ENCODE measurements at regions not wholly inside any gene's neighbourhood (a gene's known extent, or its start where the extent isn't known, plus 50 kb on each side); places are given as distances from the start of the nearest gene placed in this dataset.

- POLR2A ChIA-PET (ENCODE audit: unreplicated experiment): no interaction called here
- H3K79me2 ChIP-seq (ENCODE audit: low read depth): no peaks in the 10 kb centered on the region
- DNase-seq: no peak
- CTCF ChIA-PET: no interaction called here
- H3K27me3 ChIP-seq (ENCODE audit: insufficient read depth, low read depth): no peaks in the 10 kb centered on the region
- no peaks in the 10 kb centered on the region for H4K20me1 ChIP-seq (ENCODE audit: insufficient read depth)
- H3K4me1 ChIP-seq (replicated peaks; ENCODE audit: insufficient read depth): no peaks in the 10 kb centered on the region
- H3K27ac ChIP-seq: no peak overlapping the region
- BruUV-seq (replicated peaks): no TSS peak
- H3K4me2 ChIP-seq: no peak overlapping the region
- H3K4me3 ChIP-seq: no peak overlapping the region
- H3F3A ChIP-seq (ENCODE audit: insufficient read depth, low read depth): no peaks in the 10 kb centered on the region
- H2AFZ ChIP-seq: no peak overlapping the region
- intact Hi-C loops (cut with micrococcal nuclease; ENCODE audit: unreplicated experiment): no loop called here
- no peaks in the 10 kb centered on the region for H3K9me3 ChIP-seq (ENCODE audit: insufficient read depth, low read depth)
- no peak for TF ChIP-seq EZH2 (IDR thresholded peaks at IDR 0.05; ENCODE audit: low read depth)
- TF ChIP-seq CTCF (conservative IDR thresholded peaks at IDR 0.05): 0 out of 2 replicates have a peak, but pooled peaks have one; percentile 31
- no peaks in the 10 kb centered on the region for H3K36me3 ChIP-seq (ENCODE audit: low read depth)
- no peaks in the 10 kb centered on the region for H3K9me2 ChIP-seq (ENCODE audit: insufficient read depth)
These were observed 133.7 kb downstream of the PRELID2 start for GRCh38 chr5:145701404-145701803.

- TF ChIP-seq CTCF (conservative IDR thresholded peaks at IDR 0.05): no peak
- no peak for TF ChIP-seq EZH2 (IDR thresholded peaks at IDR 0.05; ENCODE audit: low read depth)
- no peaks in the 10 kb centered on the region for H3K36me3 ChIP-seq (ENCODE audit: low read depth)
- no peak overlapping the region for H3K4me2 ChIP-seq
- no peaks in the 10 kb centered on the region for H3K9me3 ChIP-seq (ENCODE audit: insufficient read depth, low read depth)
- H3F3A ChIP-seq (ENCODE audit: insufficient read depth, low read depth): no peaks in the 10 kb centered on the region
- no peak overlapping the region for H3K27ac ChIP-seq
- H3K9me2 ChIP-seq (ENCODE audit: insufficient read depth): no peaks in the 10 kb centered on the region
- no peaks in the 10 kb centered on the region for H3K4me1 ChIP-seq (replicated peaks; ENCODE audit: insufficient read depth)
- no peak overlapping the region for H2AFZ ChIP-seq
- DNase-seq: no peak
- H3K4me3 ChIP-seq: no peak overlapping the region
- ChIA-PET POLR2A (ENCODE audit: unreplicated experiment) (no interaction called here), CTCF (no interaction called here)
- H3K79me2 ChIP-seq (ENCODE audit: low read depth): no peaks in the 10 kb centered on the region
- no TSS peak for BruUV-seq (replicated peaks)
- H3K27me3 ChIP-seq (ENCODE audit: insufficient read depth, low read depth): no peaks in the 10 kb centered on the region
- H4K20me1 ChIP-seq (ENCODE audit: insufficient read depth): no peaks in the 10 kb centered on the region
- intact Hi-C loops (cut with micrococcal nuclease; ENCODE audit: unreplicated experiment): no loop called here
These were observed 135.3 kb downstream of the PRELID2 start for GRCh38 chr5:145699846-145700245.

GRCh38 chr5:145697251-145697990 lies 137.7 kb downstream of the PRELID2 start:
- Histone ChIP-seq H3K4me1 (replicated peaks; ENCODE audit: insufficient read depth) (no peaks in the 10 kb centered on the region), H3F3A (ENCODE audit: insufficient read depth, low read depth) (no peaks in the 10 kb centered on the region), H3K27ac (no peak overlapping the region), H3K4me3 (no peak overlapping the region), H3K27me3 (ENCODE audit: insufficient read depth, low read depth) (no peaks in the 10 kb centered on the region), H3K36me3 (ENCODE audit: low read depth) (no peaks in the 10 kb centered on the region), H3K9me3 (ENCODE audit: insufficient read depth, low read depth) (no peaks in the 10 kb centered on the region), H3K79me2 (ENCODE audit: low read depth) (no peaks in the 10 kb centered on the region), H3K4me2 (no peak overlapping the region), H3K9me2 (ENCODE audit: insufficient read depth) (no peaks in the 10 kb centered on the region), H2AFZ (no peak overlapping the region), H4K20me1 (ENCODE audit: insufficient read depth) (no peaks in the 10 kb centered on the region)
- no peak for DNase-seq
- no TSS peak for BruUV-seq (replicated peaks)
- intact Hi-C loops (cut with micrococcal nuclease; ENCODE audit: unreplicated experiment): loop anchor here (2.0 kb wide), 1 partner anchor 347 kb away; no protein-coding TSS in a partner anchor
- ChIA-PET CTCF (interaction anchor here (0.6 kb wide), 2 partner anchors 350 to 577 kb away, joined by 3 to 7 read pairs; no protein-coding TSS in a partner anchor), POLR2A (ENCODE audit: unreplicated experiment) (no interaction called here)
- TF ChIP-seq CTCF (conservative IDR thresholded peaks at IDR 0.05): peak; percentile 41
- TF ChIP-seq EZH2 (IDR thresholded peaks at IDR 0.05; ENCODE audit: low read depth): no peak
